OCI-LY7 (cell line): ENCODE measurements at regions not wholly inside any gene's neighbourhood (a gene's known extent, or its start where the extent isn't known, plus 50 kb on each side); places are given as distances from the start of the nearest gene placed in this dataset.

ENCODE experiments used
- BruUV-seq: library from RNA; stranded (reverse); fragments of 400-500 nt; replicated peaks from 2 replicates; lab custom pipeline; 2021; lab: Mats Ljungman, UMichigan
- CTCF ChIA-PET: fragments of 300-600 bp; sonication (Branson Sonifier 250); formaldehyde crosslinking; loops from one replicate; lab custom pipeline; 2022; ENCODE audit warnings: antibody characterized with exemption; ENCODE audit not compliant: unreplicated experiment; lab: Charles Lee
- POLR2A ChIA-PET: fragments of 300-600 bp; sonication (Branson Sonifier 250); formaldehyde crosslinking; loops from one replicate; lab custom pipeline; 2022; ENCODE audit warnings: antibody characterized with exemption; lab: Charles Lee
- DNase-seq: peaks from one replicate; pipeline ENCODE4 v3.0.0-alpha.2; 2015; ENCODE audit warnings: low spot score
- H2AFZ ChIP-seq: fragments of 200-600 bp; sonication (generic), shearing (Covaris generic); 2 replicates; pipeline ENCODE4 v1.6.1; 2014; ENCODE audit warnings: mild to moderate bottlenecking, antibody characterized with exemption, low read length, moderate library complexity
- H3K27ac ChIP-seq: fragments of 200-600 bp; sonication (generic); 2 replicates; pipeline ENCODE4 v1.5.1; 2014; ENCODE audit warnings: mixed run types, low read depth, mild to moderate bottlenecking, moderate library complexity, low read length, inconsistent platforms; ENCODE audit not compliant: poor library complexity, severe bottlenecking
- H3K36me3 ChIP-seq: fragments of 200-600 bp; sonication (generic); 2 replicates; pipeline ENCODE4 v1.6.1; 2014; ENCODE audit warnings: mild to moderate bottlenecking, antibody characterized with exemption, low read length, moderate library complexity, mixed read lengths; ENCODE audit not compliant: insufficient read depth
- H3K4me1 ChIP-seq: fragments of 200-600 bp; sonication (generic); 2 replicates; pipeline ENCODE4 v1.5.1; 2014; ENCODE audit warnings: mild to moderate bottlenecking, low read length; ENCODE audit not compliant: insufficient read depth, poor library complexity, severe bottlenecking
- H3K4me2 ChIP-seq: fragments of 200-600 bp; sonication (generic); 2 replicates; pipeline ENCODE4 v1.6.1; 2014; ENCODE audit warnings: mild to moderate bottlenecking, low read length
- H3K4me3 ChIP-seq: fragments of 200-600 bp; sonication (generic); 2 replicates; pipeline ENCODE4 v1.5.1; 2014; ENCODE audit warnings: mild to moderate bottlenecking, low read depth, low read length; ENCODE audit not compliant: poor library complexity, severe bottlenecking
- H3K79me2 ChIP-seq: fragments of 200-600 bp; sonication (generic); 2 replicates; pipeline ENCODE4 v1.6.1; 2016; ENCODE audit warnings: low read depth, mild to moderate bottlenecking, low read length, moderate library complexity, mixed read lengths; ENCODE audit not compliant: insufficient read depth
- H3K9me2 ChIP-seq: fragments of 200-600 bp; sonication (generic); 2 replicates; pipeline ENCODE4 v1.6.1; 2016; ENCODE audit warnings: mild to moderate bottlenecking, low read length, mixed read lengths; ENCODE audit not compliant: insufficient read depth
- H3K9me3 ChIP-seq: fragments of 200-600 bp; sonication (generic); 2 replicates; pipeline ENCODE4 v1.6.1; 2014; ENCODE audit warnings: mild to moderate bottlenecking, mixed run types, low read length, mixed read lengths
- H4K20me1 ChIP-seq: fragments of 200-600 bp; sonication (generic); 2 replicates; pipeline ENCODE4 v1.6.1; 2014; ENCODE audit warnings: mild to moderate bottlenecking, antibody characterized with exemption, low read length, moderate library complexity, mixed read lengths; ENCODE audit not compliant: insufficient read depth
- CTCF ChIP-seq: fragments of 200-600 bp; sonication (generic); conservative IDR thresholded peaks from 2 replicates; pipeline ENCODE4 v1.5.1; 2014; ENCODE audit warnings: mild to moderate bottlenecking, antibody characterized with exemption, low read length, moderate library complexity, mixed read lengths
- EZH2phosphoT487 ChIP-seq: fragments of 200-600 bp; sonication (generic); IDR thresholded peaks from 2 replicates; pipeline ENCODE4 v1.6.1; 2018; ENCODE audit warnings: low read depth, borderline replicate concordance, mild to moderate bottlenecking, mixed run types, antibody characterized with exemption, low read length, moderate library complexity, mixed read lengths
- intact Hi-C: fragments of 100-400 bp; cut with micrococcal nuclease; formaldehyde crosslinking; loops from one replicate; pipeline ENCODE4 v1.10.0; 2022; ENCODE audit not compliant: unreplicated experiment

DNA sequence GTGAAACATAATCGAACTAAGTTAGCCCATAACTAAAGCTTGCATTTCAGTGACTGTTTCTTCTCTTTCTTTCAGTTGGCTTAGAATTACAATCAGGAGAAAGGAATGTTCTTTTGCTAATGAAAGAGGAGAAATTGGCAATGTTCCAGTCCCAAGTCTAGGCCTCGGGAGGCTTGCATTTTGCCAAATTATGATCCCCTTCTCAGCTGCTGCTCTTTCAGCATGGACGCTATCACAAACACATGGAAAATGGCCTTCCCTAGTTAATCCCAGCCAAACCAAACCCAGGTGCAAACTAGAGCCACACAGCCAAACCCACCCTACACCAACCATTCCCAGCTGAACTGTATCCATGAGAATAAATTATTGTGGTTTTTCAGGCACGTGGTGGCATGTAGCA, 605.2 kb upstream of the LRRTM4 start:
- Histone ChIP-seq H3K36me3 (no peaks in the 10 kb centered on the region), H3K9me2 (no peaks in the 10 kb centered on the region), H3K4me3 (no peak overlapping the region), H2AFZ (no peak overlapping the region), H3K9me3 (no peaks in the 10 kb centered on the region), H3K27ac (no peak overlapping the region), H3K4me2 (no peak overlapping the region), H3K79me2 (no peaks in the 10 kb centered on the region), H3K4me1 (no peaks in the 10 kb centered on the region), H4K20me1 (no peaks in the 10 kb centered on the region)
- DNase-seq, result no peak
- no peak for TF ChIP-seq EZH2phosphoT487
- TF ChIP-seq CTCF, result no peak
- intact Hi-C loops, result no loop called here
- POLR2A ChIA-PET, result no interaction called here
- CTCF ChIA-PET, result no interaction called here
- BruUV-seq, result no TSS peak

DNA sequence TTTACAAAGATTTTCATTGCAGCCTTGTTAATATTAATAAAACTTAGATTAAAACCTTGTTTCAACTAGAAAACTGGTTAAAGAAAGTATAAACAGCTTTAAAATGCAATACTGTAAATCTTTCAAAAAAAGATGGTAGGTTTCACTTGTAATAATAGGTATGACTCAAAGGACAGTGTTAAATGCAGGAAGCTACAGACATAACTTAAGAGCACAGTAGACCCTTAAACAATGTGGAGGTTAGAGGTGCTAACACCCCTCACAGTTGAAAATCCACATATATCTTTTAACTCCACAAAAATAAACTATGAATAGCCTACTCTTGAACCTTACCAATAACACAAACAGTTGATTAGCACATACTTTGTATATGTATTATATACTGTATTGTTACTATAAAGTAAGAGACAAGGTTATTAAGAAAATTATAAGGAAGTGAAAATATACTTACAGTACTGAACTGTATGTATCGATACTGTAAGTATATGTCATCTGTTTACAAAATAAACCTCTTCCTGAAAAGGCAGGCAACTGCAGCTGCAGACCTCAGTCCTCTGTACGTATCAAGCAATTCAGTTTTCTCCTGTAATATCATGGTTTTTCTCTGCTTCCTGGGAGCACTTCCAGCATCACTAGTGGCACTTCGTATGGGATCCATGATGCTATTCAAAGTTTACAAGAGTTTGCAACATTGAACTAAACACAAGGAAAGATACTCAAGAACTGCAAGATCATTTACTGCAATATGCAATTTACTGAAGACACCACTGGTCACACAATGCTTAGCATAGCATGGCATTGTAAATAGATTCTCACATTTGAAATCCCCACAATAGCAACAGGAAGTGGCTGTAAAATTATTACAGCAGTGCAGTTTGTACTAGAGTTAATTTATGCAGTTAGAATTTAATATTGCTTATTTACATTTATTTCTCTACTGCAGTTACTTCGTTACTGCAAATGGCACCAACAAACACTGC, 610.5 kb upstream of the LRRTM4 start:
- DNase-seq, result no peak
- H3K4me1 ChIP-seq, result no peaks in the 10 kb centered on the region
- H3K36me3 ChIP-seq, result no peaks in the 10 kb centered on the region
- H3K9me2 ChIP-seq, result no peaks in the 10 kb centered on the region
- CTCF ChIA-PET, result no interaction called here
- TF ChIP-seq CTCF (no peak), EZH2phosphoT487 (no peak)
- no peak overlapping the region for H3K4me3 ChIP-seq
- H3K4me2 ChIP-seq, result no peak overlapping the region
- H3K27ac ChIP-seq, result no peak overlapping the region
- intact Hi-C loops, result no loop called here
- H4K20me1 ChIP-seq, result no peaks in the 10 kb centered on the region
- POLR2A ChIA-PET, result interaction anchor here (0.5 kb wide), 1 partner anchor 313 kb away, joined by 5 read pairs; no protein-coding TSS in a partner anchor
- H3K79me2 ChIP-seq, result no peaks in the 10 kb centered on the region
- no peaks in the 10 kb centered on the region for H3K9me3 ChIP-seq
- H2AFZ ChIP-seq, result no peak overlapping the region
- no TSS peak for BruUV-seq
